Large intestine (tissue), 3 donors: ENCODE measurements at regions not wholly inside any gene's neighbourhood (a gene's known extent, or its start where the extent isn't known, plus 50 kb on each side); places are given as distances from the start of the nearest gene placed in this dataset.

Experiments
- DNase-seq, 2 donors: peaks; one replicate each; pipeline versions ENCODE4 v3.0.0 to v3.0.0-alpha.2; 2013
- H3K27ac ChIP-seq: one replicate; pipeline ENCODE4 v1.5.1; 2013; ENCODE audit warnings: low read length
- H3K27me3 ChIP-seq: 2 replicates; pipeline ENCODE4 v1.6.1; 2013; ENCODE audit warnings: low read length; ENCODE audit not compliant: control insufficient read depth, insufficient read depth
- H3K36me3 ChIP-seq: 2 replicates; pipeline ENCODE4 v1.6.1; 2013; ENCODE audit warnings: low read length; ENCODE audit not compliant: control insufficient read depth, insufficient read depth
- H3K4me1 ChIP-seq: one replicate; pipeline ENCODE4 v1.6.1; 2013; ENCODE audit warnings: low read length; ENCODE audit not compliant: control insufficient read depth, insufficient read depth
- H3K4me3 ChIP-seq: one replicate; pipeline ENCODE4 v1.5.1; 2013; ENCODE audit warnings: low read length
- H3K9me3 ChIP-seq: one replicate; pipeline ENCODE4 v1.6.1; 2013; ENCODE audit warnings: mild to moderate bottlenecking, low read depth, low read length, moderate library complexity; ENCODE audit not compliant: control insufficient read depth
- WGBS: methylation state at CpG from one replicate; pipeline ENCODE4 v1.1.5; 2013; ENCODE audit warnings: low lambda C conversion rate; ENCODE audit not compliant: insufficient coverage; 5-methylcytosine and 5-hydroxymethylcytosine counted together

- Histone ChIP-seq H3K27me3 (no peaks in the 10 kb centered on the region), H3K4me1 (no peaks in the 10 kb centered on the region), H3K36me3 (no peaks in the 10 kb centered on the region), H3K4me3 (no peak overlapping the region), H3K9me3 (no peaks in the 10 kb centered on the region), H3K27ac (no peak overlapping the region)
- WGBS, result 100% methylated on average over 1 of the region's 3 CpGs
- DNase-seq, result no peak
Measured at GRCh38 chr2:153606623-153607022, 128.1 kb upstream of the RPRM start.

GRCh38 chr2:153622285-153622684, 143.7 kb upstream of the RPRM start:
- Histone ChIP-seq H3K4me3 (no peak overlapping the region), H3K27me3 (no peaks in the 10 kb centered on the region), H3K4me1 (no peaks in the 10 kb centered on the region), H3K27ac (no peak overlapping the region), H3K9me3 (peaks cover 10% of the 10 kb centered on the region), H3K36me3 (no peaks in the 10 kb centered on the region)
- WGBS, result 100% methylated on average over 1 of the region's 4 CpGs
- no peak for DNase-seq

GRCh38 chr2:153623020-153623419, 144.5 kb upstream of the RPRM start:
- Histone ChIP-seq H3K4me3 (no peak overlapping the region), H3K9me3 (peaks cover 8% of the 10 kb centered on the region), H3K4me1 (no peaks in the 10 kb centered on the region), H3K27ac (no peak overlapping the region), H3K36me3 (no peaks in the 10 kb centered on the region), H3K27me3 (no peaks in the 10 kb centered on the region)
- no CpG with 5 or more reads among the region's 1 CpG for WGBS
- no peak for DNase-seq

- no peak overlapping the region for H3K4me3 ChIP-seq
- WGBS, result 60% methylated on average over 1 of the region's 2 CpGs
- no peak for DNase-seq
- H3K4me1 ChIP-seq, result no peaks in the 10 kb centered on the region
- no peak overlapping the region for H3K27ac ChIP-seq
- H3K36me3 ChIP-seq, result no peaks in the 10 kb centered on the region
- no peaks in the 10 kb centered on the region for H3K9me3 ChIP-seq
- H3K27me3 ChIP-seq, result no peaks in the 10 kb centered on the region
Measured at GRCh38 chr2:153626676-153627075, 148.1 kb upstream of the RPRM start.

GRCh38 chr2:153635494-153635893, 156.9 kb upstream of the RPRM start:
- 75% methylated on average over 2 of the region's 2 CpGs for whole genome bisulfite sequencing
- Histone ChIP-seq H3K36me3 (no peaks in the 10 kb centered on the region), H3K27me3 (no peaks in the 10 kb centered on the region), H3K4me1 (no peaks in the 10 kb centered on the region), H3K9me3 (no peaks in the 10 kb centered on the region), H3K27ac (no peak overlapping the region), H3K4me3 (no peak overlapping the region)
- no peak for DNase-seq

GRCh38 chr2:153641046-153641445, 162.5 kb upstream of the RPRM start:
- Histone ChIP-seq H3K4me1 (no peaks in the 10 kb centered on the region), H3K4me3 (no peak overlapping the region), H3K27me3 (no peaks in the 10 kb centered on the region), H3K27ac (no peak overlapping the region), H3K36me3 (no peaks in the 10 kb centered on the region), H3K9me3 (no peaks in the 10 kb centered on the region)
- no peak for DNase-seq
- no CpG with 5 or more reads among the region's 2 CpGs for WGBS

- WGBS, result 85% methylated on average over 4 of the region's 5 CpGs
Measured at GRCh38 chr2:153644955-153645354, 166.4 kb upstream of the RPRM start.

GRCh38 chr2:153645599-153645998, 167.0 kb upstream of the RPRM start:
- Histone ChIP-seq H3K27me3 (no peaks in the 10 kb centered on the region), H3K4me1 (no peaks in the 10 kb centered on the region), H3K4me3 (no peak overlapping the region), H3K27ac (no peak overlapping the region), H3K36me3 (no peaks in the 10 kb centered on the region), H3K9me3 (no peaks in the 10 kb centered on the region)
- DNase-seq, result no peak

More at GRCh38 chr2:153644955-153645354, 166.4 kb upstream of the RPRM start:
- Histone ChIP-seq H3K36me3 (no peaks in the 10 kb centered on the region), H3K27me3 (no peaks in the 10 kb centered on the region), H3K4me3 (no peak overlapping the region), H3K27ac (no peak overlapping the region), H3K9me3 (no peaks in the 10 kb centered on the region), H3K4me1 (no peaks in the 10 kb centered on the region)
- DNase-seq, result no peak

GRCh38 chr2:153657651-153658050, 179.1 kb upstream of the RPRM start:
- no CpG with 5 or more reads among the region's 1 CpG for WGBS
- Histone ChIP-seq H3K27me3 (no peaks in the 10 kb centered on the region), H3K4me3 (no peak overlapping the region), H3K36me3 (no peaks in the 10 kb centered on the region), H3K27ac (no peak overlapping the region), H3K4me1 (no peaks in the 10 kb centered on the region), H3K9me3 (no peaks in the 10 kb centered on the region)
- no peak for DNase-seq

- WGBS, result no CpG with 5 or more reads among the region's 3 CpGs
- Histone ChIP-seq H3K4me3 (no peak overlapping the region), H3K27me3 (no peaks in the 10 kb centered on the region), H3K36me3 (no peaks in the 10 kb centered on the region), H3K27ac (no peak overlapping the region), H3K4me1 (no peaks in the 10 kb centered on the region), H3K9me3 (no peaks in the 10 kb centered on the region)
- no peak for DNase-seq
Measured at GRCh38 chr2:153661801-153662200, 183.2 kb upstream of the RPRM start.

- 90% methylated on average over 2 of the region's 2 CpGs for whole genome bisulfite sequencing
- Histone ChIP-seq H3K4me3 (no peak overlapping the region), H3K9me3 (no peaks in the 10 kb centered on the region)
Measured at GRCh38 chr2:153663371-153663770, 184.8 kb upstream of the RPRM start.

More at GRCh38 chr2:153663371-153663770, 184.8 kb upstream of the RPRM start:
- H3K27ac ChIP-seq, result no peak overlapping the region
- DNase-seq, result no peak
- H3K4me1 ChIP-seq, result no peaks in the 10 kb centered on the region
- no peaks in the 10 kb centered on the region for H3K36me3 ChIP-seq
- H3K27me3 ChIP-seq, result no peaks in the 10 kb centered on the region
